Peyer's patch (tissue), 4 donors: ENCODE measurements at regions not wholly inside any gene's neighbourhood (a gene's known extent, or its start where the extent isn't known, plus 50 kb on each side); places are given as distances from the start of the nearest gene placed in this dataset.

Experiments
- DNase-seq, 3 donors: peaks; one replicate each; pipeline ENCODE4 v3.0.0-alpha.2; 2017 to 2019
- H3K27ac ChIP-seq, 4 donors: fragments of 200-600 bp; sonication (generic); one replicate each; pipeline ENCODE4 v1.5.1; 2016 to 2019
- H3K27me3 ChIP-seq, 2 donors: fragments of 200-600 bp; sonication (generic); one replicate each; pipeline ENCODE4 v1.5.1; 2019
- H3K36me3 ChIP-seq, 3 donors: fragments of 200-600 bp; sonication (generic); one replicate each; pipeline ENCODE4 v1.5.1; 2016 to 2019
- H3K4me1 ChIP-seq, 4 donors: fragments of 200-600 bp; sonication (generic); one replicate each; pipeline ENCODE4 v1.5.1; 2016 to 2019
- H3K4me3 ChIP-seq, 4 donors: fragments of 200-600 bp; sonication (generic); 1 replicate in 3 of 4; 2 replicates in 1 of 4; pipeline ENCODE4 v1.5.1; 2016 to 2019; ENCODE audit warnings: mild to moderate bottlenecking in 1 of 4
- H3K9me3 ChIP-seq, 4 donors: fragments of 200-600 bp; sonication (generic); one replicate each; pipeline ENCODE4 v1.5.1; 2016 to 2019; ENCODE audit warnings: mild to moderate bottlenecking in 1 of 4
- CTCF ChIP-seq, 6 experiments: fragments of 450-650 bp in 4 of 6; fragments of 200-600 bp in 2 of 6; sonication (generic) in 1 of 6; IDR thresholded peaks; one replicate each; pipeline ENCODE4 v1.5.1; 2017 to 2019; ENCODE audit warnings: antibody characterized with exemption in 6 of 6, mild to moderate bottlenecking in 3 of 6, moderate library complexity in 1 of 6
- POLR2A ChIP-seq, 2 donors: fragments of 450-650 bp; IDR thresholded peaks; one replicate each; pipeline ENCODE4 v1.5.1; 2017; ENCODE audit warnings: antibody characterized with exemption in 2 of 2, mild to moderate bottlenecking in 2 of 2, moderate library complexity in 2 of 2

GRCh38 chr13:73703606-73704005 lies 430.6 kb downstream of the KLF12 start:
- Histone ChIP-seq H3K27me3 (no peaks in the 10 kb centered on the region), H3K36me3 (no peaks in the 10 kb centered on the region), H3K4me1 (peaks cover 0 to 6% (median 0%) of the 10 kb centered on the region in 4 donors), H3K9me3 (no peaks in the 10 kb centered on the region), H3K4me3 (no peak overlapping the region), H3K27ac (no peak overlapping the region)
- no peak for DNase-seq
- no peak for TF ChIP-seq POLR2A (IDR thresholded peaks at IDR 0.05)
- TF ChIP-seq CTCF (IDR thresholded peaks at IDR 0.05): no peak

- H3K36me3 ChIP-seq: no peaks in the 10 kb centered on the region
Measured at GRCh38 chr13:73702419-73703071, 431.7 kb downstream of the KLF12 start.

GRCh38 chr13:73701160-73701559 lies 433.0 kb downstream of the KLF12 start:
- Histone ChIP-seq H3K36me3 (no peaks in the 10 kb centered on the region), H3K4me3 (no peak overlapping the region), H3K4me1 (no peaks in the 10 kb centered on the region), H3K27ac (no peak overlapping the region), H3K27me3 (no peaks in the 10 kb centered on the region), H3K9me3 (no peaks in the 10 kb centered on the region)
- TF ChIP-seq POLR2A (IDR thresholded peaks at IDR 0.05): no peak
- no peak for TF ChIP-seq CTCF (IDR thresholded peaks at IDR 0.05)
- no peak for DNase-seq

More at GRCh38 chr13:73702419-73703071, 431.7 kb downstream of the KLF12 start:
- peaks cover 0 to 4% (median 0%) of the 10 kb centered on the region in 4 donors for H3K4me1 ChIP-seq
- no peaks in the 10 kb centered on the region for H3K27me3 ChIP-seq
- H3K27ac ChIP-seq: no peak overlapping the region
- H3K4me3 ChIP-seq: no peak overlapping the region
- TF ChIP-seq POLR2A (IDR thresholded peaks at IDR 0.05) (no peak), CTCF (IDR thresholded peaks at IDR 0.05) (no peak)
- no peaks in the 10 kb centered on the region for H3K9me3 ChIP-seq
- DNase-seq: no peak

- Histone ChIP-seq H3K27me3 (no peaks in the 10 kb centered on the region), H3K9me3 (no peaks in the 10 kb centered on the region), H3K4me3 (no peak overlapping the region), H3K4me1 (no peaks in the 10 kb centered on the region), H3K36me3 (peaks cover 0 to 12% (median 0%) of the 10 kb centered on the region in 3 donors), H3K27ac (no peak overlapping the region)
- TF ChIP-seq CTCF (IDR thresholded peaks at IDR 0.05) (no peak), POLR2A (IDR thresholded peaks at IDR 0.05) (no peak)
- DNase-seq: no peak
Measured at GRCh38 chr13:73698859-73699258, 435.3 kb downstream of the KLF12 start.

GRCh38 chr13:73697166-73697565 lies 437.0 kb downstream of the KLF12 start:
- H3K9me3 ChIP-seq: no peaks in the 10 kb centered on the region
- H3K4me1 ChIP-seq: no peaks in the 10 kb centered on the region
- TF ChIP-seq POLR2A (IDR thresholded peaks at IDR 0.05): no peak
- no peak for TF ChIP-seq CTCF (IDR thresholded peaks at IDR 0.05)
- H3K27ac ChIP-seq: no peak overlapping the region
- no peaks in the 10 kb centered on the region for H3K27me3 ChIP-seq
- DNase-seq: no peak
- no peak overlapping the region for H3K4me3 ChIP-seq
- peaks cover 0 to 12% (median 0%) of the 10 kb centered on the region in 3 donors for H3K36me3 ChIP-seq
